Adrenal gland (tissue), 9 donors: ENCODE measurements at regions not wholly inside any gene's neighbourhood (a gene's known extent, or its start where the extent isn't known, plus 50 kb on each side); places are given as distances from the start of the nearest gene placed in this dataset.

Source experiments
- DNase-seq, 7 donors: peaks; one replicate each; pipeline ENCODE4 v3.0.0-alpha.2; 2019 to 2020
- H3K27ac ChIP-seq, 5 donors: fragments of 200-600 bp; sonication (generic) in 4 of 5; 1 replicate in 3 of 5; 2 replicates in 2 of 5; pipeline versions ENCODE4 v1.5.1 to v1.8.0; 2016 to 2020; ENCODE audit warnings: mild to moderate bottlenecking in 1 of 5
- H3K27me3 ChIP-seq: fragments of 200-600 bp; 2 replicates; pipeline ENCODE4 v1.8.0; 2021
- H3K36me3 ChIP-seq, 2 donors: fragments of 200-600 bp; replicated peaks in 1 of 2; 1 replicate in 1 of 2; 2 replicates in 1 of 2; pipeline versions ENCODE4 v1.5.1 to v1.8.0; 2018 to 2022
- H3K4me1 ChIP-seq, 2 donors: fragments of 200-600 bp; replicated peaks in 1 of 2; 1 replicate in 1 of 2; 2 replicates in 1 of 2; pipeline versions ENCODE4 v1.5.1 to v1.8.0; 2018 to 2021
- H3K4me3 ChIP-seq, 4 donors: fragments of 200-600 bp; sonication (generic) in 3 of 4; one replicate each; pipeline ENCODE4 v1.5.1; 2016 to 2018
- H3K9me3 ChIP-seq, 3 donors: fragments of 200-600 bp; sonication (generic) in 1 of 3; replicated peaks in 1 of 3; 1 replicate in 2 of 3; 2 replicates in 1 of 3; pipeline versions ENCODE4 v1.5.1 to v1.8.0; 2016 to 2021
- POLR2A ChIP-seq, 2 donors: fragments of 450-650 bp; IDR thresholded peaks; one replicate each; pipeline ENCODE4 v1.6.1; 2017; ENCODE audit warnings: antibody characterized with exemption in 2 of 2, mild to moderate bottlenecking in 2 of 2, moderate library complexity in 1 of 2
- WGBS, 4 donors: extraction: QIAGEN DNeasy Blood & Tissue Kit in 2 of 4; methylation state at CpG; one replicate each; pipeline versions ENCODE4 v1.1.5 to v1.1.7; 2013 to 2017; 5-methylcytosine and 5-hydroxymethylcytosine counted together
- intact Hi-C, 2 donors: fragments of 100-400 bp; cut with DNase I; formaldehyde crosslinking; loops; one replicate each; pipeline versions ENCODE4 v1.14.1 to v1.15.0; 2022 to 2023
- TF ChIP-seq, protein P1 (sequence below), 6 experiments: fragments of 450-650 bp in 4 of 6; fragments of 200-600 bp in 2 of 6; sonication (generic) in 1 of 6; IDR thresholded peaks; 1 replicate in 5 of 6; 2 replicates in 1 of 6; pipeline versions ENCODE4 v1.5.1 to v1.8.0; 2016 to 2021; ENCODE audit warnings: antibody characterized with exemption in 6 of 6, mild to moderate bottlenecking in 2 of 6, moderate library complexity in 1 of 6
- donor health status: healthy with polysubstance abuse.
- donor health status: Bipolar disorder and iron deficiency.
- donor health status: DM: yes; HTN: yes; CAD: no.
- donor health status: DM: no; HTN: no; CAD: no.
- donor health status: DM: no; HTN: no; CAD: no.

DNA sequence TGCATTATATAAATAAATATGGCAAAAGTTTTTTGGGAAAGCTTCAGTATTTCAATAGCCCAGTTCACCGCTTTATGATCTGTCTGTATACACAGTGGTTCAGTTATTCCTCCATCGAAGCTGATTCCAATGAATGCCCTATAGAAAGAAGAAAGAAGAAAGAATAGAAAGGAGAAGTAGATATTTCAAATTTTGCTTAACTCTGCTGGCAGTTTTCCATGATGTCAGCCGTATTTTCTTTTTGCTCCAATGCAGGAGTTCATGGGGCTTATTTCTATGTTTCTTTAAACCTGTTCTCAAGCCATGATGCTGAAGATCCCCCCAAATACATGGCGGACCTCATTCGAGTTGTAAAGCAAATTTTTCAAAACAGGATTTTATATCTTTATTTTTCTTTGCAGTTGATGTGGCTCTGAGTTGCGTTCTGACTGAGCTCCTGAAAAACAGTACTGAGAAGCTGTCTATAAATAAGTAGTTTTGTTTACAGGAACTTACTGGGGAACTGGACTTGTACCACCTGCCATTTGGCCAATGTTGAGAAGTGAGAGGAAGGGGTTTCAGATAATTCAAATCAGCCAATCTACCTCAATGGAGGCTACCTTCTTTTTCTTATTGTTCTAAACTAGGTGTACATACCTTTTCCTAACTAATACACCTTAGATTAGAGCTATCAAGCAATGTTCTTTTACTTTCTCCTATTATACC, 418.5 kb upstream of the MEF2C start:
- no peaks in the 10 kb centered on the region for H3K27me3 ChIP-seq
- DNase-seq, result no peak
- no peak overlapping the region for H3K27ac ChIP-seq
- H3K9me3 ChIP-seq, result peaks cover 0 to 6% (median 0%) of the 10 kb centered on the region in 3 donors
- no peaks in the 10 kb centered on the region for H3K4me1 ChIP-seq
- no peak for TF ChIP-seq POLR2A (IDR thresholded peaks at IDR 0.05)
- TF ChIP-seq, protein P1, sequence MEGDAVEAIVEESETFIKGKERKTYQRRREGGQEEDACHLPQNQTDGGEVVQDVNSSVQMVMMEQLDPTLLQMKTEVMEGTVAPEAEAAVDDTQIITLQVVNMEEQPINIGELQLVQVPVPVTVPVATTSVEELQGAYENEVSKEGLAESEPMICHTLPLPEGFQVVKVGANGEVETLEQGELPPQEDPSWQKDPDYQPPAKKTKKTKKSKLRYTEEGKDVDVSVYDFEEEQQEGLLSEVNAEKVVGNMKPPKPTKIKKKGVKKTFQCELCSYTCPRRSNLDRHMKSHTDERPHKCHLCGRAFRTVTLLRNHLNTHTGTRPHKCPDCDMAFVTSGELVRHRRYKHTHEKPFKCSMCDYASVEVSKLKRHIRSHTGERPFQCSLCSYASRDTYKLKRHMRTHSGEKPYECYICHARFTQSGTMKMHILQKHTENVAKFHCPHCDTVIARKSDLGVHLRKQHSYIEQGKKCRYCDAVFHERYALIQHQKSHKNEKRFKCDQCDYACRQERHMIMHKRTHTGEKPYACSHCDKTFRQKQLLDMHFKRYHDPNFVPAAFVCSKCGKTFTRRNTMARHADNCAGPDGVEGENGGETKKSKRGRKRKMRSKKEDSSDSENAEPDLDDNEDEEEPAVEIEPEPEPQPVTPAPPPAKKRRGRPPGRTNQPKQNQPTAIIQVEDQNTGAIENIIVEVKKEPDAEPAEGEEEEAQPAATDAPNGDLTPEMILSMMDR (IDR thresholded peaks at IDR 0.05), result no peak
- no peaks in the 10 kb centered on the region for H3K36me3 ChIP-seq
- intact Hi-C loops, result no loop called here
- no peak overlapping the region for H3K4me3 ChIP-seq
- WGBS, 4 donors, result 70 to 84% (median 73%) methylated on average over 6 of the region's 6 CpGs

DNA sequence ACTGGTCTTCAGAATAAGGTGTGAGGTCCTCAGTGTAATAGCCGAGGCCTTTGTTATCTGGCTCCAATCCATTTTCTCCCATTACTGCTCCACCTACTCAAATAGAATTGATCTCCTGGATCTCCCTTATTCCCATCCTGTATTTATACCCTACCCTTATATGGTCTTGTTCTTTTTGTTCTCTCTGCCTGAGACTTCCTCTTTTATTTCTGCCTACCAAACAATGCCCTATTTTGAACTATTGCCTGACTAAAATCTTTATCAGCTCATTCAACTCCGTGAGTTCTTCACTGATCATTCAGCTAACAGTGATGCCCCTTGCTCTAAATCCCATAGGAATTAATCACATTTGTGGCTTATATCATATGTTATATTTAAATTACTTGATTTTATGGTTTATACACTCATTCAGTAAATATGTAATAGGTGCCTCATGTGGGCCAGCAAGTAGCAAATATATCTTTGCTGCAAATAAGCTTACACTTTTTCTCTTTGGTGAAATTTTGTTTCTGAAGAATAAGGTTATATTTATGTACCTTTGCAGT, 417.5 kb upstream of the MEF2C start:
- Histone ChIP-seq H3K9me3 (peaks cover 0 to 6% (median 0%) of the 10 kb centered on the region in 3 donors), H3K36me3 (no peaks in the 10 kb centered on the region), H3K27me3 (no peaks in the 10 kb centered on the region), H3K4me1 (no peaks in the 10 kb centered on the region), H3K4me3 (no peak overlapping the region), H3K27ac (no peak overlapping the region)
- intact Hi-C loops, result no loop called here
- DNase-seq, result no peak
- 75 to 85% (median 81%) methylated on average over 2 of the region's 2 CpGs for WGBS, 4 donors
- TF ChIP-seq, protein P1 (IDR thresholded peaks at IDR 0.05), result no peak
- TF ChIP-seq POLR2A (IDR thresholded peaks at IDR 0.05), result no peak

DNA sequence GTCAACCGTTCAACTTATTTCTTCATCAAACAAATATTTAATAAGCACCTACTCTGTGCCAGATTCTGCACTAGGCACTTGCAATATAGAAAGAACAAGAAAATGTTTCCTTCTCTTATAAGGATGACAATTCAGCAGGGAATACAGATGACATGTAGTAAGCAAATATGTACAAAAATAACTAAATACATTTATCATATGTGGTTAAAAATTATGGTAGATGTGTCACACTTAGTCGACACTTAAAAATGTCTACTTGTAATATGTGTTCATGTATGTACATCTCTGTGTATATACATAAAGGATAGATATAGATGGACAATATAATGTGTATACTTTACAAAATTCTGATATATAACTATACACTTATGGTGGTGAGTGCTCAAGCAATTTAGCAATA, 417.0 kb upstream of the MEF2C start:
- Histone ChIP-seq H3K4me3 (no peak overlapping the region), H3K4me1 (no peaks in the 10 kb centered on the region), H3K9me3 (peaks cover 0 to 6% (median 0%) of the 10 kb centered on the region in 3 donors), H3K27me3 (no peaks in the 10 kb centered on the region), H3K27ac (no peak overlapping the region), H3K36me3 (no peaks in the 10 kb centered on the region)
- TF ChIP-seq, protein P1 (IDR thresholded peaks at IDR 0.05), result no peak
- no peak for TF ChIP-seq POLR2A (IDR thresholded peaks at IDR 0.05)
- no peak for DNase-seq
- intact Hi-C loops, result no loop called here
- 75 to 91% (median 79%) methylated on average over 2 of the region's 2 CpGs for WGBS, 4 donors

DNA sequence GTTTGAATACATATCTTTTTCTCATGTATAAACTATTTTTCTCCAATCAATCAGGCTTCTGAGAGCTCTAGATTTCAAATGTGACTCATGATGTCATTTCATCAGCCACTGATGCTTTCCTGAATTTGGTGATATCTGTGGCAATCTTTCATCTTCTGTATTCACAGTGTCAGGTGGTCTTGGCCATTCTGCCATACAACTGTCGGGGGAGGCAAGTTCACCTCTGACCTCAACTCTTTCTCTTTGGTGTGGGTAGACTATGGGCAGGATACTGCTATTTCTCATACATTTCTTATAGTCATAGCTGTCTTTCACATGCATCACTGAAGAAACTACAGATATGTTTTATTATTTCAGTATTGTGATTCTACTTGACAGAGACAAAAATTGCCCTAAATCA, 414.1 kb upstream of the MEF2C start:
- intact Hi-C loops, result no loop called here
- Histone ChIP-seq H3K27ac (no peak overlapping the region), H3K4me1 (no peaks in the 10 kb centered on the region), H3K36me3 (no peaks in the 10 kb centered on the region), H3K9me3 (peaks cover 0 to 6% (median 0%) of the 10 kb centered on the region in 3 donors), H3K27me3 (no peaks in the 10 kb centered on the region), H3K4me3 (no peak overlapping the region)
- TF ChIP-seq, protein P1 (IDR thresholded peaks at IDR 0.05), result no peak
- TF ChIP-seq POLR2A (IDR thresholded peaks at IDR 0.05), result no peak
- 67 to 75% (median 70%) methylated on average over 1 of the region's 1 CpG for WGBS, 4 donors
- no peak for DNase-seq
